Gastrocnemius medialis (tissue), 4 donors: ENCODE measurements at regions not wholly inside any gene's neighbourhood (a gene's known extent, or its start where the extent isn't known, plus 50 kb on each side); places are given as distances from the start of the nearest gene placed in this dataset.

Source experiments
- POLR2A ChIP-seq, 2 donors: fragments of 450-650 bp; IDR thresholded peaks; one replicate each; pipeline ENCODE4 v1.6.1; 2017; ENCODE audit warnings: antibody characterized with exemption in 2 of 2, mild to moderate bottlenecking in 2 of 2, moderate library complexity in 2 of 2
- TF ChIP-seq, protein P1 (sequence below), 5 experiments: fragments of 450-650 bp in 3 of 5; fragments of 200-600 bp in 2 of 5; sonication (generic) in 2 of 5; IDR thresholded peaks in 4 of 5; conservative IDR thresholded peaks in 1 of 5; 1 replicate in 4 of 5; 2 replicates in 1 of 5; pipeline ENCODE4 v1.5.1; 2016 to 2019; ENCODE audit warnings: antibody characterized with exemption in 5 of 5, mild to moderate bottlenecking in 3 of 5, moderate library complexity in 3 of 5

DNA sequence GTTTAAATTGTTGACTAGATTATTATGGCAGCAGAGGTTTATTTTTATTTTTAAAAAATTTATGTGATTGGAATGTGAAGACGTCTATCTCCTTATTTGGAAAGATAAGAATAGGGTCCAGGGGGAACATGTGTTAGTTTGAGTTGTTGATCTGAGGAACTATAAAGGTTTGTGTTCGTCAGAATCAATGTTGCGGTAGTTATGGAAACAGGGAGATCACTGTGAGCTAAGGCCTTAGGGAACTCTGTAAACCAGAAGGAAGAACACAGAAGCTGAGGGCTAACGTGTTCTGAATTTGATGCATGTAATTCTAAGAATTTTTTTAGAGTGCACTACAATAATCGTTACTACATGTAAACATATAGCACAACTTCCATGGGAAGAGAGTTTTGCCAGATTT is 168.5 kb upstream of the ZSWIM2 start:
- TF ChIP-seq, protein P1, sequence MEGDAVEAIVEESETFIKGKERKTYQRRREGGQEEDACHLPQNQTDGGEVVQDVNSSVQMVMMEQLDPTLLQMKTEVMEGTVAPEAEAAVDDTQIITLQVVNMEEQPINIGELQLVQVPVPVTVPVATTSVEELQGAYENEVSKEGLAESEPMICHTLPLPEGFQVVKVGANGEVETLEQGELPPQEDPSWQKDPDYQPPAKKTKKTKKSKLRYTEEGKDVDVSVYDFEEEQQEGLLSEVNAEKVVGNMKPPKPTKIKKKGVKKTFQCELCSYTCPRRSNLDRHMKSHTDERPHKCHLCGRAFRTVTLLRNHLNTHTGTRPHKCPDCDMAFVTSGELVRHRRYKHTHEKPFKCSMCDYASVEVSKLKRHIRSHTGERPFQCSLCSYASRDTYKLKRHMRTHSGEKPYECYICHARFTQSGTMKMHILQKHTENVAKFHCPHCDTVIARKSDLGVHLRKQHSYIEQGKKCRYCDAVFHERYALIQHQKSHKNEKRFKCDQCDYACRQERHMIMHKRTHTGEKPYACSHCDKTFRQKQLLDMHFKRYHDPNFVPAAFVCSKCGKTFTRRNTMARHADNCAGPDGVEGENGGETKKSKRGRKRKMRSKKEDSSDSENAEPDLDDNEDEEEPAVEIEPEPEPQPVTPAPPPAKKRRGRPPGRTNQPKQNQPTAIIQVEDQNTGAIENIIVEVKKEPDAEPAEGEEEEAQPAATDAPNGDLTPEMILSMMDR (IDR thresholded peaks at IDR 0.05 in 4 of 5, conservative IDR thresholded peaks at IDR 0.05 in 1 of 5): no peak
- no peak for TF ChIP-seq POLR2A (IDR thresholded peaks at IDR 0.05)
